B cell (primary cell): ENCODE measurements at regions not wholly inside any gene's neighbourhood (a gene's known extent, or its start where the extent isn't known, plus 50 kb on each side); places are given as distances from the start of the nearest gene placed in this dataset.

Experiments
- ATAC-seq: fragments of 200-7000 bp; cut with Tn5 transposase; one replicate; pipeline ENCODE4 v1.10.0; 2021; ENCODE audit warnings: low read depth, mild to moderate bottlenecking, moderate number of reproducible peaks, moderate library complexity
- CTCF ChIA-PET: fragments of 350-600 bp; sonication (Branson Sonifier 250); formaldehyde crosslinking; loops from one replicate; lab custom pipeline; 2021; ENCODE audit warnings: antibody characterized with exemption, inconsistent platforms; lab: Charles Lee
- POLR2A ChIA-PET: fragments of 350-600 bp; sonication (Branson Sonifier 250); formaldehyde crosslinking; loops from one replicate; lab custom pipeline; 2021; ENCODE audit warnings: antibody characterized with exemption; lab: Charles Lee
- DNase-seq: peaks from one replicate; pipeline ENCODE4 v3.0.0; 2013
- H2AFZ ChIP-seq: 2 replicates; pipeline ENCODE4 v1.6.1; 2012; ENCODE audit warnings: mild to moderate bottlenecking, low read depth, low read length; ENCODE audit not compliant: insufficient read depth, poor library complexity, severe bottlenecking
- H3K27ac ChIP-seq, 2 donors: 1 replicate in 1 of 2; 2 replicates in 1 of 2; pipeline ENCODE4 v1.5.1; 2012 to 2013; ENCODE audit warnings: low read length in 2 of 2, mild to moderate bottlenecking in 2 of 2, moderate library complexity in 1 of 2
- H3K27me3 ChIP-seq, 4 experiments: fragments of 200-600 bp in 1 of 4; sonication (generic) in 1 of 4; replicated peaks in 1 of 4; 1 replicate in 2 of 4; 2 replicates in 2 of 4; pipeline versions ENCODE4 v1.6.1 to v1.7.0; 2013 to 2016; ENCODE audit warnings: low read length in 3 of 4, mild to moderate bottlenecking in 2 of 4, mixed read lengths in 1 of 4, moderate library complexity in 1 of 4; ENCODE audit not compliant: insufficient read depth in 4 of 4, control insufficient read depth in 3 of 4; ENCODE audit errors: control extremely low read depth in 1 of 4
- H3K36me3 ChIP-seq, 2 experiments: replicated peaks in 1 of 2; 1 replicate in 1 of 2; 2 replicates in 1 of 2; pipeline versions ENCODE4 v1.6.1 to v1.7.1; 2013; ENCODE audit warnings: low read length in 1 of 2; ENCODE audit not compliant: insufficient read depth in 2 of 2, control insufficient read depth in 1 of 2; ENCODE audit errors: control extremely low read depth in 1 of 2, extremely low read depth in 1 of 2
- H3K4me1 ChIP-seq, 2 donors: fragments of 200-600 bp in 1 of 2; sonication (generic) in 1 of 2; 1 replicate in 1 of 2; 2 replicates in 1 of 2; pipeline versions ENCODE4 v1.5.1 to v1.6.1; 2013 to 2017; ENCODE audit warnings: low read length in 2 of 2; ENCODE audit not compliant: control insufficient read depth in 2 of 2, insufficient read depth in 2 of 2
- H3K4me2 ChIP-seq: replicated peaks from 2 replicates; pipeline ENCODE3; 2012; ENCODE audit warnings: mild to moderate bottlenecking, low read depth, low read length; ENCODE audit not compliant: poor library complexity, severe bottlenecking
- H3K4me3 ChIP-seq, 5 experiments: fragments of 200-600 bp in 1 of 5; sonication (generic) in 1 of 5; 1 replicate in 3 of 5; 2 replicates in 2 of 5; pipeline versions ENCODE4 v1.5.1 to v1.7.0; 2011 to 2016; ENCODE audit warnings: low read length in 4 of 5, mild to moderate bottlenecking in 4 of 5, low read depth in 2 of 5, control low read depth in 1 of 5, moderate library complexity in 1 of 5; ENCODE audit not compliant: insufficient read depth in 1 of 5; ENCODE audit errors: control extremely low read depth in 1 of 5, extremely low read depth in 1 of 5
- H3K79me2 ChIP-seq: fragments of 200-600 bp; sonication (generic); one replicate; pipeline ENCODE4 v1.6.0; 2016; ENCODE audit warnings: low read length; ENCODE audit not compliant: control insufficient read depth, insufficient read depth
- H3K9ac ChIP-seq: fragments of 200-600 bp; sonication (generic); 2 replicates; pipeline ENCODE4 v1.6.1; 2017; ENCODE audit warnings: mild to moderate bottlenecking, low read length, moderate library complexity
- H3K9me3 ChIP-seq, 3 donors: one replicate each; pipeline versions ENCODE4 v1.6.1 to v1.7.1; 2013; ENCODE audit warnings: low read length in 2 of 3; ENCODE audit not compliant: control insufficient read depth in 2 of 3, insufficient read depth in 1 of 3; ENCODE audit errors: control extremely low read depth in 1 of 3
- H4K20me1 ChIP-seq: 2 replicates; pipeline ENCODE4 v1.6.0; 2012; ENCODE audit warnings: mild to moderate bottlenecking, low read length; ENCODE audit not compliant: insufficient read depth, control insufficient read depth, poor library complexity, severe bottlenecking
- H3K27ac Mint-ChIP-seq: one replicate; pipeline ENCODE4 v1.8.0; 2021; ENCODE audit warnings: mixed read lengths
- H3K27me3 Mint-ChIP-seq: one replicate; pipeline ENCODE4 v1.8.0; 2021; ENCODE audit warnings: mixed read lengths
- H3K4me1 Mint-ChIP-seq: one replicate; pipeline ENCODE4 v1.8.0; 2021; ENCODE audit warnings: mixed read lengths
- H3K4me3 Mint-ChIP-seq: one replicate; pipeline ENCODE4 v1.8.0; 2021; ENCODE audit warnings: mixed read lengths
- H3K9me3 Mint-ChIP-seq: one replicate; pipeline ENCODE4 v1.8.0; 2022; ENCODE audit warnings: mixed read lengths; ENCODE audit not compliant: insufficient read depth
- CTCF ChIP-seq: fragments of 200-600 bp; IDR thresholded peaks from one replicate; pipeline ENCODE4 v1.8.0; 2022; ENCODE audit warnings: antibody characterized with exemption, mild to moderate bottlenecking
- EZH2 ChIP-seq: IDR thresholded peaks from 2 replicates; pipeline ENCODE4 v1.6.1; 2012; ENCODE audit warnings: borderline replicate concordance, low read depth, mild to moderate bottlenecking, moderate library complexity, low read length; ENCODE audit not compliant: insufficient read depth, poor library complexity, severe bottlenecking
- WGBS: methylation state at CpG from one replicate; pipeline ENCODE4 v1.1.5; 2013; ENCODE audit warnings: missing lambda C conversion rate; ENCODE audit not compliant: insufficient coverage; 5-methylcytosine and 5-hydroxymethylcytosine counted together
- intact Hi-C: fragments of 100-400 bp; cut with micrococcal nuclease; formaldehyde crosslinking; loops from one replicate; pipeline ENCODE4 v1.10.0; 2022

GRCh38 chr12:105569886-105570285, 239.4 kb downstream of the C12orf75 start:
- H3K9ac ChIP-seq = no peak overlapping the region
- TF ChIP-seq EZH2 (no peak), CTCF (no peak)
- H4K20me1 ChIP-seq = no peaks in the 10 kb centered on the region
- no peaks in the 10 kb centered on the region for H3K27me3 ChIP-seq
- peaks cover 8% of the 10 kb centered on the region for H3K27me3 Mint-ChIP-seq
- no peak overlapping the region for H3K27ac ChIP-seq
- H3K4me2 ChIP-seq = no peak overlapping the region
- DNase-seq = no peak
- no peaks in the 10 kb centered on the region for H3K9me3 ChIP-seq
- H3K4me1 Mint-ChIP-seq = no peaks in the 10 kb centered on the region
- no peak overlapping the region for H3K4me3 Mint-ChIP-seq
- no peaks in the 10 kb centered on the region for H3K79me2 ChIP-seq
- POLR2A ChIA-PET = no interaction called here
- H3K9me3 Mint-ChIP-seq = no peaks in the 10 kb centered on the region
- intact Hi-C loops = no loop called here
- no peak overlapping the region for H3K27ac Mint-ChIP-seq
- WGBS = 60% methylated on average over 1 of the region's 3 CpGs
- no peak for ATAC-seq
- no peaks in the 10 kb centered on the region for H3K4me1 ChIP-seq
- no peak overlapping the region for H3K4me3 ChIP-seq
- no peaks in the 10 kb centered on the region for H3K36me3 ChIP-seq
- no peak overlapping the region for H2AFZ ChIP-seq
- CTCF ChIA-PET = no interaction called here

GRCh38 chr12:105570944-105571343, 240.5 kb downstream of the C12orf75 start:
- Histone ChIP-seq H2AFZ (no peak overlapping the region), H3K9ac (no peak overlapping the region), H3K36me3 (no peaks in the 10 kb centered on the region), H3K9me3 (no peaks in the 10 kb centered on the region), H3K4me3 (no peak overlapping the region), H3K79me2 (no peaks in the 10 kb centered on the region), H4K20me1 (no peaks in the 10 kb centered on the region), H3K4me2 (no peak overlapping the region), H3K27ac (no peak overlapping the region), H3K4me1 (no peaks in the 10 kb centered on the region), H3K27me3 (no peaks in the 10 kb centered on the region)
- no peak for TF ChIP-seq EZH2
- no peak for TF ChIP-seq CTCF
- H3K9me3 Mint-ChIP-seq = no peaks in the 10 kb centered on the region
- ChIA-PET POLR2A (no interaction called here), CTCF (no interaction called here)
- H3K27me3 Mint-ChIP-seq = peaks cover 8% of the 10 kb centered on the region
- no peak overlapping the region for H3K27ac Mint-ChIP-seq
- WGBS = 89% methylated on average over 3 of the region's 4 CpGs
- H3K4me3 Mint-ChIP-seq = no peak overlapping the region
- DNase-seq = no peak
- ATAC-seq = no peak
- intact Hi-C loops = no loop called here
- H3K4me1 Mint-ChIP-seq = no peaks in the 10 kb centered on the region
